CD1c-positive myeloid dendritic cell (primary cell): ENCODE measurements at regions not wholly inside any gene's neighbourhood (a gene's known extent, or its start where the extent isn't known, plus 50 kb on each side); places are given as distances from the start of the nearest gene placed in this dataset.
"Not testable (repeated sequence)": the region's sequence is repeated elsewhere in the genome, so short reads cannot be mapped to it uniquely, and the experiment has no call there.

Experiments used
- DNase-seq: peaks from one replicate; pipeline ENCODE4 v3.0.0-alpha.2; 2016; ENCODE audit errors: extremely low spot score

GRCh38 chr9:117775591-117775990, 71.4 kb downstream of the TLR4 start:
- no peak for DNase-seq

DNA sequence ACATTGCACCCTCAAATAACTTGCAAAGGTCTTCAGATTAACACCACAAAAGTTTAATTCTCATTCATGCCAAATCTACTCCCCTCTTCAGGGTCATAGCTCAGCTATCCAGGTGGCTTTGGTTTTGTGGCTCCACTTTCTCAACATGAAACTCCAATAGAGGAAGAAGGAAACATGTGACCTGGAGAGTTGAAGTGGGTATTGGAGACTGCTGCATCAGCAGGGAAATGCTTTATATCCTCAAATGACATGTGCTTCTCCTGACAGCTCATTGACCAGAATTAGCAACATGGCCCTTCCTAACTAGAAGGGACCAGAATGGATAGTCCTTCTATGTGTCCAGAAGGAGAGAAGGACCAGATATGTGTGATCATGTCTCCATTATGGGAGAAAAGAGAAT, 73.6 kb downstream of the TLR4 start:
- peak; percentile 66 for DNase-seq

- no peak for DNase-seq
Measured at GRCh38 chr9:117779760-117780159, 75.6 kb downstream of the TLR4 start.

GRCh38 chr9:117782931-117783788, 79.0 kb downstream of the TLR4 start:
- DNase-seq, result peak; percentile 86

DNA sequence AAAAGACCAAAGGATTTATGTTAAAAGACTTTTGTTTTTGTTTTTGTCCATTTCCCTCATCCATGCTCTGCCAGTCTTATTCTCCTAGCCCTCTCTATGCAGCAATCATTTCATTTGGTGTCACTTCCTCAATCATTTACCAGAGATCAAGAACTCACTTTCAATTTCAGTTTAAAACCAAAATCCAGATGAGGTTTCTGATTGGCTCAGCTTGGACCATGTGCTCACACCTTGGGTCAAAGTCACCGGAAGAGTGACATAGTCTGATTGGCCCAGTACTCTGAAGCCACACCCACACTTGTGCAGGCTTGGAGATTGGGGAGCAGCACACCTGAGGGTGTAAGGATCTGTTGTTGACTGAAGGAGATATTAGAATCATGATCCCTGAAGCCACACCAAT, 79.6 kb downstream of the TLR4 start:
- DNase-seq, result peak; percentile 68

- DNase-seq, result no peak
Measured at GRCh38 chr9:117784996-117785395, 80.8 kb downstream of the TLR4 start.

- DNase-seq, result peak; percentile 21
Measured at GRCh38 chr9:117787746-117788145, 83.5 kb downstream of the TLR4 start.

DNA sequence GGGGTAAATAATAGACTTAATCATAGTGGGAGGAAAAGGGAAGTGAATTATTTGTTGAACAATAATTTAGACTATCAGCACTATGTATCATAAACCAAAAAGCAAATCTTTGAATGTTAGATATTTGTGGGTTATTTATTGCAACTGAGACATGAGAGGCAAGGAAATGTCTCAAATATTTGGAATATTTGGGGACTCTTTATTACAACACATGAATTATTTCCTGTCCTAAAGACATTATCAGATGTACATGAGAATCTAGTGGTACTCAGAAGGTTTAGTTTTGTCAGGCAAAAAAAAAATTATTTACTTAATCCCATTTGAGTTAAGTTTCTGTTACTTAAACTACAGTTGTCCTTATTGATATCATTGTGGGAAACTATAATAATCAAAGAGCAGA, 91.1 kb downstream of the TLR4 start:
- no peak for DNase-seq

GRCh38 chr9:117796681-117797080, 92.5 kb downstream of the TLR4 start:
- DNase-seq, result no peak

GRCh38 chr9:117800389-117800788, 96.2 kb downstream of the TLR4 start:
- DNase-seq, result no peak

GRCh38 chr9:117809751-117810150, 105.5 kb downstream of the TLR4 start:
- DNase-seq, result no peak

DNA sequence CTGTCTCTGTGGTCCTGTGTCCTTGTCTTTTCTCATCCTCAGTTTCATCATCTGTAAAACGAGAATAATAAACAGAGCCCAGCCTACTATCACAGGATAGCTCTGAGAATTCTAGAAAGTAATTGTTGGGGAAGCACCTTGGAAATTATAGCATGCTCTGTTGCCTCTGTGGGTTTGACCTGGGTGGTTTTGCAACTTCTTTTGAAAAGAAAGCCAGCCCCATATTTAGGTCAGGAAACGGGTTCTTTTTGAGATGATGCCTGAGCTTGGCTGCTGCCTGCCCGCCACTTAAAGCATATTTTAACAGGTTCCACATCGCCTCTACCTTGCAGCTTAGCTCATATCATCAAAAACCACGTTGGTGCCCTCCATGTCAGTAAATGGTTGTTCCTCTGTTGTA, 111.1 kb downstream of the TLR4 start:
- no peak for DNase-seq

DNA sequence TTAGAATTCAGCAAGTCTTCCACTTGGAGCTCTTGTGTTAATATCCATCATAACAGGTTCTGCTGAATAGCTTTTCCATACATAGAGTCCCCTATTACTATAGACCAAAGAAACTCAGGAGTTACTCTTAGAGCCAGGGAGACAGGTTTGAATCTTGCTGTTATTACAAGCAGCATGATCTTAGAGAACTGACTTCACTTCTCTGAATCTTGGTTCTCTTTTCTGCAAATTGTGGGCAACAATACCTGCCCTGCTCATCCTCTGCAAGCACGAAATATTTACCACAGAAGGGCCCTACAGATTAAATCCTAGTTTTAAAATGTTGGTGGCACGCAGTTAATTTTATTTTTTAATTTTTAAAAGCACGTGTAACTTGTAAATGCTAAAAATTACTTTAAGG, 111.7 kb downstream of the TLR4 start:
- no peak for DNase-seq

- peak; percentile 5 for DNase-seq
Measured at GRCh38 chr9:117821954-117822353, 117.8 kb downstream of the TLR4 start.

DNA sequence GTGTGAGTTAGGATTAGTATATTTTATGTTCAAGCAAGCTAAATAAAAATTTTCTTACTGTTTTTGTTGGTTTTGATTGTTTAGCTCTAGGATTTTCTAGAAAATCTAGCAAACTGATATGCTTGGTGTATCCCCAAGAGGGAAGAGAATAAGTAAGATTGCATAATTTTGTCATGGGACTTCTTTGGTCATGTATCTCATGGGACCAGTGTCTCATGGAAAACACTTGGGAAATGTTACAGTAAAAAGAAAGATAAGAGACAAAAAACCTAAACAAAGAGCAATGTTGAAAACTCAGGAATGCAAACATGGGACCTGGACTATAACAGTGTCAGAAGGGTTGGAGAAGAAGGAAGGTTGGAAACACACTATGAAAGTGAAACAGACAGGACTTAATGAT, 119.4 kb downstream of the TLR4 start:
- no peak for DNase-seq

DNA sequence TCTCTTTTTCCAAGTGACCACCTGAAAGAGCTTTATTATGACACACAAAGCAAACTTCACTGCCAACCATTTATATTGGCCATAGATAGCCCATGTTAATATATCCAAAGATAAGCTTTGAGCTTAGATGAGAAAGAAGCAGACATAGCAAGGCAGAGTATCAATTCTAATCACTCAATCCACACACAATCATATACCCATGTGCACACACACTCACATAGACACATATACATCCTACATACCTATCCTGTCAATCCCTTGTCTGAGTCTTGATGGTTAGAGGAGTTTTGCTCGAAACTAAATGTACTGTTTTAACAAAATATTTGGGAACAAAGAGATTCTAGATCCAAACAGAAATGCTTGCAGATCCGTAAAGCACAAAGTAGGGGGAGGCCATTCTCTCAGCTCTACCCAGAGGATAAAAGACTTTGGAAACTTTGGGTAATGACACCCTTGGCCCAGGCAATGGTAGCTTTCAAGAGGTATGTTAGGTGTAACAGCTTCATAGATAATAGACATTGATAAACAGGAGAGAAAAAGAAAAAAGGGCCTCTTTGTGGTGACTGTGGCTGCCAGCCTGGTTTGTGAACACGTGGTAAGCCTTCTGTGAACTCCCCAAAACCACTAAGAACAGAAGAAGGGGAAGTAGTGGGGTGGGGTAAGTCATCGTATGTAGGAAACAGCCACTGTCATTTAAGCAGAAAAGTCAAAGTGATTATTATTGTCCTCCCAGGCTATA, 121.6 kb downstream of the TLR4 start:
- DNase-seq, result peak; percentile 65

DNA sequence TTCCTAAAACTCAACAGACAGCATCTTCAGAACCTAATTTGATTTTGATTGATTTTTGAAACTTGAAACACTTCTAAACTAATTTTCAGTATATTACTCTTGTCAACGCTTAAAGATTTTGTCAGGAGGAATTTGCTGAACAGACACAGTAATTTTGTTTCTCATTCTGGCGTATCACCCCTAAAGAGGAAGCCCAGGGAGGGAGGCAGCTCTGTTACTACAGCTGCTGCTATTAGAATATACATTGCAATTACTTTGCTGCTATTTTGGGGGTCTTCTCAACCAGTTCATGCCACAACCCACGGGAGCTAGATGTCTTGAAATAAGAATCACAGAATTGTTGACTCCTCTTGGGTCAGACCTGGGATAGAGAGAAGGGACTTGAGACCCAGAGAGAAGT, 122.6 kb downstream of the TLR4 start:
- peak; percentile 22 for DNase-seq

GRCh38 chr9:117827456-117827855, 123.3 kb downstream of the TLR4 start:
- no peak for DNase-seq

- no peak for DNase-seq
Measured at GRCh38 chr9:117828466-117828865, 124.3 kb downstream of the TLR4 start.

DNA sequence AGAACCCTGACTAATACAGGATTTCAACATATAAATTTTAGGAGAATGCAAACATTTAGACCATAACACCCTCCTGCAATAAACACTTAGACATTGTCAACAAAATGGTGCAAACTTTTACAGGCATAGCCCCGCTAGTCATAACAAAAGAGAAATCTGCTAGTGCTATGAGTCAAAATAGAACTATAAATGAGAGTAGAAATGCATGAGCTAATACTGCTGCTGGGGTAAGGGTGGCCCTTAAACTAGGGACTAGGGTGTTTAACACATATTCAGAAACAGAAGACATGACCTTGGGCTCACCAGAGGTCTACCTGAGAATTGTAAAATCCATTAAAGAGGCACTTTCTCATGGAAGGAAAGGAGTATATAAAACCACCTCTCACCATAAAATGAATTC, 131.6 kb downstream of the TLR4 start:
- DNase-seq, result no peak

DNA sequence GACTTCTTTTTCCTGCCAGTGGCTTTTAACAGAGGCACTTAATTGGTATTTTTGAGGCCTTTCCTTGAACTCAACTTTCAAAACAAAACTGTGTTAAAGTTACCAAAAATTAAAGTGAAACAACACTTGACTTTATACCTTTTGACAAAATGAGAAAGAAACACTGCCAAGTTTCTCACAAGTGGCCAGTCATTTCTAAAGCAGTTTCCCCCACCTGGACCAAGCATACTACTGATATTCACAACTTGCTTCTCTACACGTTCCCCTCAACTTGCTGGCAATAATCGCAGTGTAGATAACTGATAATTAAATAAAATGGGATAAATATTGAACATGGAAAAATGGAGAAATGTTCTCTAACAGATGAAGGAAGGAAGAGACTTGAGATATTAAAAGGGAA, 135.7 kb downstream of the TLR4 start:
- DNase-seq, result no peak

GRCh38 chr9:117851836-117852461, 147.7 kb downstream of the TLR4 start:
- not testable (repeated sequence) for DNase-seq

GRCh38 chr9:117858561-117858960, 154.4 kb downstream of the TLR4 start:
- no peak for DNase-seq
